Inferior parietal cortex (tissue), 1 donor: ENCODE measurements at regions not wholly inside any gene's neighbourhood (a gene's known extent, or its start where the extent isn't known, plus 50 kb on each side); places are given as distances from the start of the nearest gene placed in this dataset.
"Not testable (repeated sequence)": the region's sequence is repeated elsewhere in the genome, so short reads cannot be mapped to it uniquely, and the experiment has no call there.

ENCODE experiments used
- DNase-seq: peaks from one replicate; pipeline ENCODE4 v3.0.0-alpha.2; 2016; ENCODE audit errors: extremely low spot score

- DNase-seq: no peak
These were observed 284.3 kb downstream of the RWDD3 start for GRCh38 chr1:95518310-95518709.

GRCh38 chr1:95520390-95520789, 286.4 kb downstream of the RWDD3 start:
- no peak for DNase-seq

- DNase-seq: no peak
These were observed 298.3 kb downstream of the RWDD3 start for GRCh38 chr1:95532335-95532734.

GRCh38 chr1:95534985-95535384, 301.0 kb downstream of the RWDD3 start:
- no peak for DNase-seq

GRCh38 chr1:95535614-95536013, 301.6 kb downstream of the RWDD3 start:
- DNase-seq: no peak

- no peak for DNase-seq
These were observed 302.5 kb downstream of the RWDD3 start for GRCh38 chr1:95536501-95536900.

GRCh38 chr1:95537176-95537575, 303.2 kb downstream of the RWDD3 start:
- DNase-seq: peak; percentile 40

DNA sequence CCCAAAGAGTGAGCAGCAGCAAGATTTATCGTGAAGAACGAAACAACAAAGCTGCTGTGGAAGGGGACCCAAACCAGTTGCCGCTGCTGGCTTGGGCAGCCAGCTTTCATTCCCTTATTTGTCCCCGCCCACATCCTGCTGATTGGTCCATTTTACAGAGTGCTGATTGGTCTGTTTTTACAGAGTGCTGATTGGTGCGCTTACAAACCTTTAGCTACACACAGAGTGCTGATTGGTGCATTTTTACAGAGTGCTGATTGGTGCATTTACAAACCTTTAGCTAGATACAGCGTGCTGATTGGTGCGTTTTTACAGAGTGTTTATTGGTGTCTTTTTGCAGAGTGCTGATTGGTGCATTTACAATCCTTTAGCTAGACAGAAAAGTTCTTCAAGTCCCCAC, 304.2 kb downstream of the RWDD3 start:
- not testable (repeated sequence) for DNase-seq

DNA sequence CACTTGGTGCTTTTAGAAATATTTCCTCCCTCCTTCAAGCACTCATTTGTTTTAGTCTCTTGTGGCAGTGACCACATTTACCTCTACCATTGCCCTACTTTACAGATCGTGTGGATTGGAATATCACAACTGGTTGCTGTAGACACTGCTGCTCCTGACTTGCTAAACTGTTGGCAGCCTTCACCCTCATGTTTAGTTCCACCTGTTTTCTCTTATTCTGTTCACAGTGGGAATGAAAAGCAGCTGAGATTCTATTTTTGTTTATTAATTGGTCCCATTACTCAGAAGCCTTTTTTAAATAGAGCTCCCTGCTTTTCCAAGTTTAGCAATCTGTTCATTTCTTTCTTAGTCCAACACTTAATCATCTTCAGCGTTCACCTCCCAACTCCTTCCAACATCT, 308.9 kb downstream of the RWDD3 start:
- DNase-seq: no peak

DNA sequence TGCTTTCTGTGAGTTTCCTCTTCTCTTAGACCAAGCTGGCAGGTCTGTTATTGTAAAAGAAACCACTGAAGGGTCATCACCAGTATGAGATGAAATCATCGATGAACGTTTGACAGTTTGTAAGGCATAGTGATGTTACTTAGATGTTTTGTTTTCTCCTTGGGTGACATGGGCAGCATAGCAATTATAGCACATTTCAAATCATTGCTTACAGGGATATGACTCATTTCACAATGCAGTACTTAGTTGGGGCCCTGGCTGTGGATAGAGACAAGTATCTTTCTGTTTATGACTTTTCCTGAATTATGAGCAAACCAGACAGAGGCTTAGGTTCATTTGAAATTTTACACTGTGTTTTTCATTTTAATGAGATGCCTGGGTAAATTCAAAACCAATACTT, 313.0 kb downstream of the RWDD3 start:
- no peak for DNase-seq

GRCh38 chr1:95548211-95548610, 314.2 kb downstream of the RWDD3 start:
- DNase-seq: no peak

DNA sequence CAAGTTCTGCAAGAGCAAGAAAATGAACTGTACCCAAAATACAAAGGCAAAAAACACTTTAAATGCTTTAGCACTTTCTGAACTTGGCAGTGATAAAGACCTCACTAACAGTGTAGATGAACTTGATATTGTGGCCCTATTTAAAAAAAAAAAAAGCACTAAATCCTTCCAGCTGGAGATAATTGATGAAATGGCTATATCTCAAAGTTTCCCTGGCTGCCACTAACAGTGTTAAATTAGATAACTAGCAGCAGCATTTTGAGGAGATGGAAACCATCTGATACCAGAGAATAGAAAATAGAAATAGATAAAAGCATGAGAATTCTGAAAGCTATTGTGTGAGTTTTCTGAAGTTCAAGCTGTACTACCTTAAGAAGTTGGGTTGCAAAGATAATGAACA, 317.2 kb downstream of the RWDD3 start:
- DNase-seq: no peak

- DNase-seq: no peak
These were observed 319.6 kb downstream of the RWDD3 start for GRCh38 chr1:95553595-95553994.

- DNase-seq: no peak
These were observed 320.4 kb downstream of the RWDD3 start for GRCh38 chr1:95554408-95554807.

GRCh38 chr1:95558791-95559190, 324.8 kb downstream of the RWDD3 start:
- DNase-seq: no peak

DNA sequence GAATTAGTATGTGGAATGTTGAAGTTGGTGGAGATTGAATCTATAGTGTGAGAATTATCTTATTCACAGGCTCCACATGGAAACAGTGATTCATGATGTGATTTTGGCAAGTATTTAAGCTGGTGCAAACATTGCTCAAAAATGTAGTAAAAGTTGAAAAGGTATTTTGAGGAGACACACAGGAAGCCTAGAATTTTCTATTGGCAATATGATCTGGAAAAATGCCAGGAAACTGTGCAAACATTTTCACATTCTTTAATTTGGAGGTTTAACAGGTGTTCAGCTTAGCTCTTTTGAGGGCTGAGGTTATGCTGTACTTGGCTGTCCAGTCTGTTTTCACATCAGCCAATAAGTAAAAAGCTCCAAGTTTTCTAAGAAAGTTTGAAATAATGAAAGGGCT, 327.3 kb downstream of the RWDD3 start:
- DNase-seq: no peak

DNA sequence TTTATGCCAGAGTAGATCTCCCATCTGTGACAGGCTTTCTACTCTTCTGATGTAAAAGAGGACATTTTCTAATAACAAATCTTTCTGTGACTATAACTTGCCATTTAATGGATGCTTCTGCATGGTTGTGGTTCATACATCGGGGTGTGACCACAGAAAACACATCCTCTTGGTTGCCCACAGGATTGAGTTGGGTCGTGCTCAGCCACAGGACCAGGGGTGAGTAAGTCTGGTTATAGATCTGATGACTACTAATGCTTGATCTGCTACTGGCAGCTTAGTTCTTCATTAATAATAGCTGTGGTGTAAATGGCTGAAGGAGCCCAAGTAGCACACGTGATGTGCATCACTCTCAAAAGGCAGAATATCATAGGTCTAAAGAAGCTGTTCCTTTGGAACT, 328.2 kb downstream of the RWDD3 start:
- no peak for DNase-seq

GRCh38 chr1:95572002-95572401, 338.0 kb downstream of the RWDD3 start:
- no peak for DNase-seq

DNA sequence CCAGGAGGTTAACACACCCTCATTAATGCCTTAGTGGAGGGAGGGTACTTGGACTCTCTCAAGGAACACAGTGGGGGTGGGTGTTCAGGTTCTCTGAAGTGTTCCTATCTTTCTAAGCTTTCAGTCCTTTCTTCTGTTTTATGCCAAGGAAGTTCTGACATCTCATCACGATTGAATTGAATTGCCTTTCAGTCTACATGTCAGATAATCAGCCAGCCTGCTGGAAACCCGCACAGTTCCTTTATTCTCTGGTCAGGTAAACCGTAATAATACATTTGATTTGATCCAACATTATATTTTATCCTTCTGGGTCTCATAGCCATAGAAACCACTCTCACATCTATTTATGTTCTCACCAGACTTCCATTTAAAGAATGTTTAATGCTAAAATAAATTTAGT, 339.0 kb downstream of the RWDD3 start:
- no peak for DNase-seq

GRCh38 chr1:95575291-95575690, 341.3 kb downstream of the RWDD3 start:
- no peak for DNase-seq

DNA sequence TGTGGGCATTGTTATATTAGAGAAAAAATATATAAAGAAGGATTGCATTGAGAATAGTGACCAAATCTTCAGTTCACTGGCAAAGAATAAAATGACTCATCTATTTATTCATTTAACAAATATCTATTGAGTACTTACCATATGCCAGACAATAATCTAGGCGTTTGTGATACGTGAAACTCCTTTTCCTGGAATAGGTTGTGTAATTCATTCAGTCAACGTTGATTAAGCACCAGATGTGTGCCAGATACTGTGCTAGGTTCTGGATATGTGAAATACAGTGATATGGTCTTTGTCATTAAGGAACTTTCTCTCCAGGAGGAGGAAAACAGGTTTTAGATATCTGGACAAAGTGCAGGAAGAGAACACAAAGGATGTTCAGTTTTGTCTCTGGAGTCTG, 344.5 kb downstream of the RWDD3 start:
- no peak for DNase-seq

DNA sequence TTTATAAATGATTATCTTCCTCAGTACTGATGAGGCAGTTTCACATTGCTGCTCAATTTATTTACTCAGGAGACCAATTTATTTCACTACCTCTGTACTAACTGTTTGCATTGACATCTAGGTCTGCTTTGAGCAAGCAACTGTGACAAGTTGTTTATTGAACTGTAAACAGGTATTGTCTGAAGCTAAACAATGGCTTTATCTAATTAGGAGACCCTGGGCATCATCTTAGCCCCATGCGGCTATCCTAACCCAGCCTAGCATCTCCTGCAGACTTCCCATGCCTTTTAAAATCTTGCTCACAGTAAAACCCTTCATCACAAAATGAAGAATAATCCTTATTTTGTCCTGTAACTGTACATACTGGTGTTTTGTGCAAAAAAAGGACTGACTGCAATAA, 348.2 kb downstream of the RWDD3 start:
- no peak for DNase-seq

GRCh38 chr1:95582746-95583145, 348.7 kb downstream of the RWDD3 start:
- no peak for DNase-seq

DNA sequence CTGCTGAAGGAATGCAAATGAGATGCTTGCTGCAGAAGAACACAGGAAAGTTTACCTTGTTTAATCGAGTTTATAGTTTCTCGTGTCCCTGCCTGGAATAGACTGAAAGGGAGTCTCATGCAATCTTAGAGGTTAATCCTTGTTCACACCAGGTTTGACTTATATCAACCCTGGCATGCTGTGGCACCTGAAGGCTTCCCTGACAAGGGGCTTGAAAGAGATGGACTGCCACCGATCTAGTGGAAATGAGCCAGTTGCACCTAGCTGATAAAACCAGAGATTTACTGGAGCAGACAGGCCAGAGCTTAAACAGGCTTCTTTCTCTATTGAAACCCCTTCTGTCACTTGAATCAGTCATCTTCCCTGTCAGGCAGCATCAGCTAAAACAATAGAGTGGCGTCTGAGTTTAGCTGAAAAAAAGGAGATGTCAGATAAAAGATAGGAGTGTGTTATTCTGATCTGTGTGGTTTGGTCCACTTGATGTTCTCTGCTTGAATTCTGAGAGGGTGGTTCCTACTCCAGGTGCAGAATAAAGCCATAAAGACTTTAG, 349.7 kb downstream of the RWDD3 start:
- no peak for DNase-seq

GRCh38 chr1:95584315-95584714, 350.3 kb downstream of the RWDD3 start:
- no peak for DNase-seq
